Right lung (tissue), 2 donors: ENCODE measurements at regions not wholly inside any gene's neighbourhood (a gene's known extent, or its start where the extent isn't known, plus 50 kb on each side); places are given as distances from the start of the nearest gene placed in this dataset.

Source experiments
- DNase-seq, 2 donors: peaks; one replicate each; pipeline ENCODE4 v3.0.0-alpha.2; 2013

- DNase-seq = no peak
Measured at GRCh38 chr17:12438813-12439586, 226.7 kb upstream of the MYOCD start.

- DNase-seq = no peak
Measured at GRCh38 chr17:12445331-12445730, 220.4 kb upstream of the MYOCD start.

- DNase-seq = no peak
Measured at GRCh38 chr17:12457493-12457892, 208.2 kb upstream of the MYOCD start.

GRCh38 chr17:12459736-12460135 lies 206.0 kb upstream of the MYOCD start:
- DNase-seq = no peak

GRCh38 chr17:12463102-12463501 lies 202.6 kb upstream of the MYOCD start:
- no peak for DNase-seq

GRCh38 chr17:12472252-12473173 lies 193.2 kb upstream of the MYOCD start:
- no peak for DNase-seq

GRCh38 chr17:12478311-12478710 lies 187.4 kb upstream of the MYOCD start:
- no peak for DNase-seq

- DNase-seq = no peak
Measured at GRCh38 chr17:12485361-12485906, 180.3 kb upstream of the MYOCD start.

GRCh38 chr17:12489325-12489724 lies 176.4 kb upstream of the MYOCD start:
- no peak for DNase-seq

- peak in 1 of 2 donors; percentile 28 for DNase-seq
Measured at GRCh38 chr17:12492450-12492849, 173.2 kb upstream of the MYOCD start.

GRCh38 chr17:12505866-12506265 lies 159.8 kb upstream of the MYOCD start:
- no peak for DNase-seq

- peak; percentile 47 to 56 for DNase-seq
Measured at GRCh38 chr17:12507026-12507595, 158.6 kb upstream of the MYOCD start.

GRCh38 chr17:12509801-12510200 lies 155.9 kb upstream of the MYOCD start:
- DNase-seq = no peak

- DNase-seq = no peak
Measured at GRCh38 chr17:12510535-12510934, 155.2 kb upstream of the MYOCD start.

GRCh38 chr17:12512694-12513355 lies 152.9 kb upstream of the MYOCD start:
- no peak for DNase-seq

GRCh38 chr17:12514596-12514995 lies 151.1 kb upstream of the MYOCD start:
- DNase-seq = no peak

- DNase-seq = no peak
Measured at GRCh38 chr17:12519956-12520594, 145.6 kb upstream of the MYOCD start.

- DNase-seq = no peak
Measured at GRCh38 chr17:12521416-12521815, 144.3 kb upstream of the MYOCD start.

GRCh38 chr17:12522336-12522735 lies 143.4 kb upstream of the MYOCD start:
- DNase-seq = peak in 1 of 2 donors; percentile 0

GRCh38 chr17:12522743-12523183 lies 142.9 kb upstream of the MYOCD start:
- peak; percentile 15 to 17 for DNase-seq

- no peak for DNase-seq
Measured at GRCh38 chr17:12523244-12523643, 142.4 kb upstream of the MYOCD start.
